HG03060 (cell line): ENCODE measurements at regions not wholly inside any gene's neighbourhood (a gene's known extent, or its start where the extent isn't known, plus 50 kb on each side); places are given as distances from the start of the nearest gene placed in this dataset.

Source experiments
- ATAC-seq: cut with Tn5 transposase; IDR thresholded peaks from one replicate; pipeline ENCODE4 v1.9.1; 2021; ENCODE audit warnings: low read depth, moderate number of reproducible peaks; ENCODE audit not compliant: unreplicated experiment

GRCh38 chr20:61044499-61044898, 207.6 kb upstream of the CDH4 start:
- no peak for ATAC-seq

DNA sequence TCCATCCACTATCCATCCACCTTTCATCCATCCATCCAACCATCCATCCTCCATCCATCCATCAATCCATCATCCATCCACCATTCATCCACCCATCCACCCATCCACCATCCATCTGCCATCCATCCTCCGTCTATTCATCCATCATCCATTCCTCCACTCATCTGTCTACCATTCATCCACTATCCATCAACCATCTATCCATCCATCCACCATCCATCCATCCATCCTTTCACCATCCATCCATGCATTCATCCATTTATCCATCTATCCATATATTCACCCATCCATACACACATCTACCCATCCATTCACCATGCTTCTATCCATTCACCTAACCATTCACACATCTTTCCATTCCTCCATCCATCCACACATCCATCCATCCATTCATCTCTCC, 207.0 kb upstream of the CDH4 start:
- ATAC-seq, result no peak

GRCh38 chr20:61045876-61046585, 206.0 kb upstream of the CDH4 start:
- no peak for ATAC-seq

DNA sequence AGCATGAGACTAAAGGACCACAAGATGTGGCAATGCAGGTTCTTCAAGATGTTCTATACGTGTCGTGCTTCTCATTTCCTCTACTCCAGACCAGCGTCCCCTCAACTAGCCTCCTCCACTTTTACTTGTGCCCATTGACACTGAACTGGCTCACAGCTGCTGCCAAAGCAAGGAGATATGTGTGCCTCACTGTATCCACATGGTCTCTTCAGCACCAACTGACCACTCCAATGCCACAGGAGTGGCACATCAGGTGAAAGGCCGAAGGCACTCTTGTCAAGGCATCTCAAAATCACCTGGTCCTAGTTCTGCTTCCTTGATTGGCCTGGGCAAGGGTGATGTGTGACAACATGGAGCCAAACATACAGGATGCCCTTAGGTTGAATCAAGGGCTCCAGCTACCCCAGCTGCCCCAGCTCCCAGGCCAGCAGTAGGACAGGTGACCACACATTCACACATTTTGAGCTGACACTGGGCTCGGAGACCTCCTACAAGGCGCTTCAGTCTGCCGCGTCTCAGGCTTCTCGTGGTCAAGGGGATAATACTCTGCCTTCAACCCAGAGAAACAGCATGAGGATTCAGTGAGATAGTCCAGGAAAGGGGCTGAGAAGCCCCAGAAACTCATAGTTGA, 205.2 kb upstream of the CDH4 start:
- no peak for ATAC-seq

GRCh38 chr20:61047515-61047914, 204.5 kb upstream of the CDH4 start:
- no peak for ATAC-seq

- no peak for ATAC-seq
Observed at GRCh38 chr20:61048302-61048701, 203.8 kb upstream of the CDH4 start.

DNA sequence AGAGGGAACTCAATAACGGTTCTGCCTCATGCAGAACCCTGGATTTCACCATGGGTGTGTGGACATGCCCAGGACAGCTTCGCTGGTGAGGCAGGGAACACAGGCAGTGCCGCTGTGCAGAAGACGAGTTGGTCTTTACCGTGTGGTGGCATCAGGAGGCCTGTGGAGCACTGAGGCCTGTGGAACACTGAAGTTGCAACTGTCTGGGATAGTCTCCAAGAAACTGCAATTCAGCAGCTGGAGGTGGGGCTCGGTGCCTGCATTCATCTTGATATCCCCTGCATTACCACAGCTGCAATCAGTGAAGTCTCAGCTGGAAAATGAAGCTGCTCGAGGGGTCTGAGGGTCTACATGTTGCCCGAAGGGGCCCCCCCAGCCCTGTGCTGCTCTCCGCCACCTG, 202.4 kb upstream of the CDH4 start:
- no peak for ATAC-seq

DNA sequence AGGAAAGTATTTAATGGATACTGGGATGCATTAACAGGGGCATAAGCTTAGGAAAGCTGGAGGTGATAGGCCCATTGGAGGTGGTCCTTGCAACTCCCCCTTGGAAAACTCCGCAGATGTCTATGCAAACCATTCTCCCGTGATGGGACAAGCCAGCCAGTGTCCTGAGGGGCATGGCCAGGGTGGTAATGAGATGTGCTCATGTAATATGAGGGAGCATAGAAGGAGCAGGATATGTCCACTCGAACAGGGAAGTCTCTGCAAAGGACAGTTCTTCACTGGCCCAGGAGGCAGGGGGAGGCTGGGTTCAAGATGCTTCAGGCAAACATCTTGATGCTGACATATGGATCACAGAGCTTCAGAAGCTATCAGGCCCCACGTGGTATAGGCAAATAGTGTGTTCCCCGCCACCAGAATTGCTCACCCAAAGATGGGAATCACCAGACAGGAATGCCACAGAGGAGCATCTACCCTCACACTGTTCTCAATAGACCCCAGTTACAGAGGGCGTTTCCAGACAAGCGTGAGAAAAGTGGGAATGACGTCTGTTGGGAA, 201.6 kb upstream of the CDH4 start:
- no peak for ATAC-seq

DNA sequence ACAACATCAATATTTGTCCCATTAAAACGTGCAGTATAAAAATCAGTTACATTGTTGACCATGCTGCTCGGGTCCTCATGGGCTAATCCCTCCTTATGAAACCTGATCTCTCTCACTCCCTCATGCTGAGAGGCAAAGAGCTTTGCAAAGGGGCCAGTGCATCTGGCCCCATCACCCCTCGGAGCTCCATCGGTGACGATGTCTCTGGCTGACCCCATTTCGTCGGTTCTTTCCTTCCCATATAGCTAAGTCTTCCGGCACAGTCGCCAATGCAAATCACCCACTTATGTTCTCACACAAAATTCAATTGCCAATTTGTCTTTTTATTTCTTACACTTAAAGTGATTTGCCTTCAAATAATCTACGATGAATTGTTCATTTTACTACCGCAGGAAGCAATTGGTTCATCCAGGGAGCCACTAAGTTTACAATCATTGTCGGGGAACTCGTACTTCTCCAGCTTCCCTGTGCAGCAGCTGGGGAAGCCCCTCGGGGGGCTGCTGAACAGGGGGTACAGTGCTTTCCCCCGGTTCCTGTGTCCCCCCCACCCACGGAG, 199.8 kb upstream of the CDH4 start:
- ATAC-seq, result no peak

DNA sequence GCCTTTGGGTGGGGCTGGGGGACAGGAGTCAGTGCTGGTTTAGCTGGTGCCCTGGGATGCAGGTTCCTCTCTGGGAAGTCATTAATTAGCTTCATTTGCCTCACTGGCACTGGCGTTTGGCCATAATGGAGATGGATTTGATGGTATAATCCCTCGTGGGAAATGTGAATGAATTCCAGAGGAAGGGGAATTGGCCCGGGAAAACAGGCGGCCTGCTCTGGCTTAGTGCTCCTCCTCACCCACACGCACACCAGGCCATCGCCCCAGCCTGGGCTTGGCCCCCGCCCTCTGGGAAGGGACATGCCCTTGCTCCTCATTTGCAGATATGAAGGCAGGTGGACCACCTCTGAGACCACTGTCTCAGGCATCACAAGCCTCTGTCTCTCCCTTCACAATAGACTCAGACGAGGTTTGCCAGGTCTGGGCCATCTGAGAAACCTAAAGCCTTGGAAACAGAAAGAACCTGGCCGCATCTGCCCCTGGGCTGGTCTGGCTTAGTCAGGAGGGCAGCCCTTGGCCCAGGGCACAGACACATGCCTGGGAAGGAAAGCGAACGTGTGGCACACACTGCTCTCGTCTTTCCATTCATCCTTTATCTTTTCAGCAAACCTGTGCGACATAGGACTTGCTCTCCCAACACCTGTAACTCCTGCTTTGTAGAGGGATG, 199.2 kb upstream of the CDH4 start:
- no peak for ATAC-seq

DNA sequence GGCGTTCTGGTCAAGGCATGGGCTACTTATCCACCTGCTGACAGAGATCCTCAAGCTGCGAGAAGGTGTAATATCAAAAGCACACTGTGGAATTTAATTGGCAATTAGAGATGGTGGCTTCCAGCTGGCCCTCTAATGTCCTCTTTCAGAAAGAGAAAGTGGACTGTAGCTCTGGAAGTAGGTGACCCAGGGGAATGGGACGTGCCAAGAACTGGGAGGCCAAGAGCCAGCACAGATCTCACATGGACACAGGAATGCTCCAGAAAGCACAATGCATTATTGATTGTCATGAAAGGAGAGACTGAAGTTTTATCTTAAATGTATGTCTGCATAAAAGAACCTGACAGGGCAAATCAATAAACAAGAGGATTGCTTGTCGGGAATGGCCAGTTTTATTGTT, 198.6 kb upstream of the CDH4 start:
- ATAC-seq, result no peak

- no peak for ATAC-seq
Observed at GRCh38 chr20:61053889-61054288, 198.2 kb upstream of the CDH4 start.

DNA sequence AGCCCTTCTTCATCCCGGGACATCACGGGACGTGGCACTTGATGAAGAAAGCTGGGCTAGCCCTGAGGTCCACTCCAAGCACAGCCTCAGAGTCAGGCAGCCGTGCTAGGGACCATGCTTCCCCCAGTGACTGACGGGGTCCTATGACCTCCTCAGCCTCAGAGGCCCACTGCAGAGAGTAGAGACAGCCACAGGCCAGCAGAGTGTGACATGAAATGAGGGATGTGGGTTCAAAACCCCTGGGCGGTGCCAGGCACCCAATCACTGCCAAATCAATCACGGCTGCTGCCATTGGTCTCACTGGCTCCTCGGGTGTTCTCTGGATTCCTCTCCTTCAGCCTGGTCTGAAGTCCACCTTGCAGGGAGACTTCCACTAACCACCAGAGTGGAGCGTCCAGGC, 197.7 kb upstream of the CDH4 start:
- no peak for ATAC-seq

GRCh38 chr20:61055180-61056010, 196.7 kb upstream of the CDH4 start:
- no peak for ATAC-seq

GRCh38 chr20:61056116-61056515, 195.9 kb upstream of the CDH4 start:
- no peak for ATAC-seq

DNA sequence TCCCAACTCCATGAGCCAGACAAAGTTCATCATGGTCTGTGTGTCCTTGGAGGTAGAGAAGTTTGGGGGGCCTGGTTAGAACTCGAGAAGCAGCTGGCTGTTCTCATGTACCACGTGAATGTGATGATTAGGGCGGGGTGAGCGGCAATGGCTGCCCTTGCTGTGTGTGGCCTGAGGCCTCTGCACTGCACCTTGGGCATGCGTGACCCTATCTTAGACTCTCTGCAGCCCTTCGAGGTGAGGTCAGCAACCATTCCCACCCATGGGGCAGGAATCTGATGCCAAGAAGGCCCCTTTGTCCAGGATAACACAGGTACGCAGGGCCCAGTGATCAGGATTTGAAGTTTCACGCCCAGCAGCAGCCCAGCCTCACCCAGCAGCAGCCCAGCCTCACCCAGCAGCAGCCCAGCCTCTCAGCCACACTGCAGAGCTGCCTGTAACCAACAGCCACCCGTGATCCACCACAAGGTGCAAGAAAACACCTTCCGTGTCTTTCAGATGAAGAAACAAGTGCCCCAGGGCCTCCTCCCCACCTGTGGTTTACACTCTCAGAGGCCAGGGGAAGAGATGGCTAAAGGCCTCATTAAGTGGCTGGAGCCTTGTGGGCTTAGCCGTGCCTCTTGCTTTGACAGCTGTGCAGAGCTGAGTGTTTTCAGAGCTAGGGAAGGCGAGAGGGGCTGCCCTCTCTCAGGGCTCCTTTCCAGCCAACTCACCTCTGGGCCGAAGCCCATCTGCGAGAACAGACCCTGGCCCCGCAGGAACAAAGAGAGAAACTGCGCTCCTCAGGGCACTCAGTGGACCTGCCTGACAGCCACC, 195.2 kb upstream of the CDH4 start:
- ATAC-seq, result no peak

DNA sequence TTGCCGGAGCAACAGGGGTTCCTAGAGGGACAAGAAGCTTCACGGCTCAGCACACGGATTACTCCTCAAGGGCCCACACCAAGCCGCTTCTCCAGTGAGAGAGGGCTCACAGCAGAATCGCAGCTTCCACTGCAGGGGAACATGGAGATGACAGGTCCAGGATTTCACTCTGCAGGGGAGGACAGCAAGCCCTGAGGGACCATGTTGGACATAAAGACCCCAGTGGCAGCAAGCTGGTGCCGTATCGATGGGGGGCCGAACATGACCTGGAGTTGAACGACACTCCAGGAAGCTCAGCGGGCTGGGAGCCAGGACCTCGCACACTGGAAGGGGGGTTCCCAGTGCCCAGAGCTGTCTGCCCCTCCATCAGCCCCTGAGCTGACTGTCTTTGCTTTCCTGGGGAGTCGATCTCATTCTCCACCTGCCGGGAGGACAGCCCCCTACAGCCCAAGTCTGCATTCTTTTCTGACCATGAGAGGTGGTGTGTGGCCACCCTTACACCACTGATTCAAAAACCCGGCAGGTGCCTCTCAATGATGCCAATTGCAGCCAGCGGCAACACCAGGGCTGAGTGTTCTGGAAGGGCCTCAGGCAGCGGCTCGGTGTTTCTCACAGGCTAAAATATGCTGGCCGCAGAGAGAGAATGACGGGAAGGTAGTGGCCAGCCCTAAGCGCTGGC, 194.5 kb upstream of the CDH4 start:
- ATAC-seq, result no peak

DNA sequence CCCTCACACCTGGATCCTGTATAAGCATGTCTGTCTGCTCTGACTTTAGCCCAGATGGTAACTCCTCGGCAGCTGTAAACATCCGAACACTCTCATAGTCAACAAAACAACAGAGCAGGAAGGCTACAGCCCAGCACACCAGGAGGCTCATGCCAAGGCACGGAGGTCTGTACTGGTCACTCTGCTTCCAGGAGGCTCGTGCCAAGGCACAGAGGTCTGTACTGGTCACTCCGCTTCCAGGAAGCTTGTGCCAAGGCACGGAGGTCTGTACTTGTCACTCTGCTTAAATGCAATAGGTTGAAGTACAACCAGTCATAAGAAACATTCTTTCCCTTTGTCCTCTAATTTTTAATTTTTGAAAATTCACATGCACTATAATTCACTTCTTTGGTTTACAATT, 190.1 kb upstream of the CDH4 start:
- ATAC-seq, result no peak

- ATAC-seq, result no peak
Observed at GRCh38 chr20:61065853-61066252, 186.2 kb upstream of the CDH4 start.
